ENCODE measurements at regions not wholly inside any gene's neighbourhood (a gene's known extent, or its start where the extent isn't known, plus 50 kb on each side); places are given as distances from the start of the nearest gene placed in this dataset.
"Not testable (repeated sequence)": the region's sequence is repeated elsewhere in the genome, so short reads cannot be mapped to it uniquely, and the experiment has no call there.

- no peaks in the 10 kb centered on the region for H3K36me3 Mint-ChIP-seq
- no peak overlapping the region for H3K27ac Mint-ChIP-seq
- DNase-seq (ENCODE audit: low spot score in 2 of 2) (no peak), ATAC-seq (no peak)
- H3K9me3 Mint-ChIP-seq, result no peaks in the 10 kb centered on the region
Measured at GRCh38 chr6:139448998-139449610, 74.7 kb upstream of the CITED2 start.

GRCh38 chr6:139448051-139448649 is 73.7 kb upstream of the CITED2 start:
- no peaks in the 10 kb centered on the region for H3K36me3 Mint-ChIP-seq

DNA sequence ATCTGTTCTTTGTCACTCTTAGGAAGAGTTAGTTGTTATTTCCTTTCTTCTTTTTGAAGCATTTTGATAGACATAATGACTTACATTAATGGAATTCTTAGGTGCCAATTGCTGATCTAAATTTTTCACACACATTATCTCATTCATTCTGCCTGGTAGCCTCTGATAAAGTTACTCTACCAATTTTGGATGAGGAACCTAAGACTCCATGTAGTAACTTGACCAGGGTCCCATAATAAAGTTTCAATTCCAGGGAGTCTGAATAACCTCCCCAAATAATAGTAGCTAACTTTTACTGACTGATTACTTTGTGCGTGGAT is 73.2 kb upstream of the CITED2 start:
- no peak for DNase-seq (ENCODE audit: low spot score in 2 of 2)
- Mint-ChIP-seq H3K27ac (no peak overlapping the region), H3K9me3 (no peaks in the 10 kb centered on the region), H3K36me3 (no peaks in the 10 kb centered on the region)
- ATAC-seq, result no peak

More at GRCh38 chr6:139448051-139448649, 73.7 kb upstream of the CITED2 start:
- DNase-seq (ENCODE audit: low spot score in 2 of 2) (no peak), ATAC-seq (peak in 1 of 2 donors; percentile 44)
- Mint-ChIP-seq H3K27ac (no peak overlapping the region), H3K9me3 (no peaks in the 10 kb centered on the region)

DNA sequence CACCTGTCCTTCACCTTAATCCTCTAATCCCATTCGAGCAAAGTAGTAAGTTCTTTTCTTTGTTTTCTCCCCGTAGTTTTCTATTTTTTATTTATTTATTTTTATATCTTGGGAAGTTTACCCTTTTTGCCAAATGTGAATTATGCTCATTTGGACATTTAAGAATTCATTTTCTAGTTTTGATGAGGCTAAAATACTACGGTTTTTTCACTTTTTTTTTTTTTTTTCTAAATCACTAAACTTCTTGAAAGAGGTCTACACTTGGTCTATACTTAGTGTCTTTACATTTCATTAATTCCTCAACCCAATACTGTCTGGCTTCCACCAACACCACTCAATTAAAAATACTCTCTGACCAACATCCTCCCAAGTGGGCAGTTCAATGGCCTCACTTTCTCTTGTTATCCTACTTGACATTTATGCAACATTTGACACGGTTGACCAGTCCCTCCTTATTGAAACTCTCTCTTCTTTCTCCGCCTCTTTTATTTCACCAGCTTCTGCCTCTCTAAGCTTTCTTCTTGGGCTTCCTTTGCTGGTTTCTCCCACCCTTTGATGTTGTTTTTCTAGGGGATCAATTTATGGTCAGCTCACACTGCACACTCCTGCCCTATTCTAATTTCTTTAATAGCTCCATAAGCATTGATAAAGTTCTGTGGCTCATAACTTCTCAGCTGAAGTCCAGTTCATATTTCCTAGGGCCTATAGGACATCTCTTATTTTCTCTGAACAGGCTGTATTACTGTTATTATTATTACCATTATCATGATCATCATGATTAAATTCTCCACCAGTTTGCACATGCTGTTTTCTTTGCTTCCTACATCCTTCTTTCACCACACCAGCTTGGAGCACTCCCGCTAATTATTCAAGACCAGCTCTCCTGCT is 72.6 kb upstream of the CITED2 start:
- no peaks in the 10 kb centered on the region for H3K36me3 Mint-ChIP-seq

GRCh38 chr6:139446138-139446715 is 71.8 kb upstream of the CITED2 start:
- DNase-seq (ENCODE audit: low spot score in 2 of 2) (no peak), ATAC-seq (no peak)
- no peaks in the 10 kb centered on the region for H3K9me3 Mint-ChIP-seq
- H3K36me3 Mint-ChIP-seq, result no peaks in the 10 kb centered on the region
- H3K27ac Mint-ChIP-seq, result no peak overlapping the region

More for the DNA sequence above, 72.6 kb upstream of the CITED2 start:
- H3K27ac Mint-ChIP-seq, result no peak overlapping the region
- ATAC-seq (no peak), DNase-seq (ENCODE audit: low spot score in 2 of 2) (no peak)
- no peaks in the 10 kb centered on the region for H3K9me3 Mint-ChIP-seq

- H3K27ac Mint-ChIP-seq; H3K36me3 Mint-ChIP-seq; DNase-seq (ENCODE audit: low spot score in 2 of 2); ATAC-seq; H3K9me3 Mint-ChIP-seq: not testable (repeated sequence)
Measured at GRCh38 chr6:139444273-139444787, 69.9 kb upstream of the CITED2 start.

DNA sequence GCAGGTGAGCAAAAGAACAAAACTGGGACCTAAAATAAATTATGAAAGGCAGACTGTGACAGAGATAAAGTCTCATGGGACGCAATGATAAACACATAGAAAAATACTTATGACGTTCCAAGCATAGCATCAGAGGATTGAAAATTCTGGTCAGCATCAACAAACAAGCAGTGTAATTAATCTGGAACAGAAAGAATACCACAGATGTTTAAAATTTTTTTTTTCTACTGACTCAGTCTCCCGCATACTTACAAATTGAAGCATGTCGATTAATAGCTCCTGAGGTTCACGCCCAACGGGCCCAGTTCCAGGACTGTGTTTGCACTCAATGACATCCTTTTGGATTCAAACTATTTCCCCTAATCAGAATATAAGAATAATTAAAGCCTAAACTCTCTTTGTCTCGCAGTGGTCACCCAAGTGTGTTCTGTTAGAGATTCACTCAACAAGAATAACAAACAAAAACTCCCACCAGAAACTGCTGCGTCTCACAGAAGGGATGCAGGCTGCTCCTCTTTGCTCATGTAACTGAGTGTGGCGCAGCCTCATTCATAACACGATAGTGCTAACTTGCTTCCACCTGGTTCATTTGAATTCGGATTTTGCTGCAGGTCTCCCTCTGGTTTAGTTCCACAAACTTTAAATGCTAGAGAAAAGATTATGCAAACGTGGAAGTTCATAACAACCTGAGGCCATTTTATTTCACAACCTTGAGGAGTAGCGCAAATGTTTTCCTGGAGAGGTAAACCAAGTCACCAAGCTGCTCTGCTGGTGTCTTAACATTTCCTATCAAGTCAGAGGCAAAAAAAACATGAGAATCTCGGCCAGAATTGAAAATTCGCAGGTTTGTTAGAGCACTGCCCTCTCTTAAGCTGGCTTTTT is 69.0 kb upstream of the CITED2 start:
- ATAC-seq (no peak), DNase-seq (ENCODE audit: low spot score in 2 of 2) (no peak)
- no peaks in the 10 kb centered on the region for H3K36me3 Mint-ChIP-seq
- no peaks in the 10 kb centered on the region for H3K9me3 Mint-ChIP-seq
- H3K27ac Mint-ChIP-seq, result no peak overlapping the region

GRCh38 chr6:139442188-139442671 is 67.8 kb upstream of the CITED2 start:
- Mint-ChIP-seq H3K9me3 (no peaks in the 10 kb centered on the region), H3K36me3 (no peaks in the 10 kb centered on the region), H3K27ac (peak overlapping the region; percentile 9 to 79)
- DNase-seq (ENCODE audit: low spot score in 2 of 2) (no peak), ATAC-seq (no peak)

DNA sequence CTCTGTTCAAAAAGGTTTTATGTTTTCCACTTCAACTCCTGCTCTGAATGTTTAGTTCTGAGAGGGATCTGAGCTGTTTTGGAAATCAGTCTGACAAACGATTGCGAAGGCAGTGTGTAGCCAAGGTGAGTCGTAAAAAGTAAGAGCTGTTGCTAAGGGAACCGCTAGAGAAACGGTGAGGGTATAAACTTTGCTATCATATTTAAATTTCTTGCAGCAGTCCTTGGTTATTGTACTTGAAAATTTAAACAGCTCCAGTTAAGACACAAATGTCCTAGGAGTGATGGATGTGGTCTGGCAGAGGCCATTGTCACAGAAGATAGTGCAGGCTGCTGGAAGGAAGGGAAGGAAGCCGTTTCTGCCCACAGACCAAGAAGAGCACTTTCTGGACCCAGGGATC is 64.9 kb upstream of the CITED2 start:
- H3K36me3 Mint-ChIP-seq, result no peaks in the 10 kb centered on the region
- H3K9me3 Mint-ChIP-seq, result no peaks in the 10 kb centered on the region
- H3K27ac Mint-ChIP-seq, result no peak overlapping the region
- ATAC-seq (no peak), DNase-seq (ENCODE audit: low spot score in 2 of 2) (no peak)

- no peak overlapping the region for H3K27ac Mint-ChIP-seq
- H3K9me3 Mint-ChIP-seq, result no peaks in the 10 kb centered on the region
- ATAC-seq, result no peak
- no peak for DNase-seq (ENCODE audit: low spot score in 2 of 2)
- no peaks in the 10 kb centered on the region for H3K36me3 Mint-ChIP-seq
Measured at GRCh38 chr6:139438775-139439174, 64.3 kb upstream of the CITED2 start.

- peaks cover 0 to 4% of the 10 kb centered on the region in 2 donors for H3K9me3 Mint-ChIP-seq
- no peaks in the 10 kb centered on the region for H3K36me3 Mint-ChIP-seq
- no peak for DNase-seq (ENCODE audit: low spot score in 2 of 2)
- H3K27ac Mint-ChIP-seq, result no peak overlapping the region
- ATAC-seq, result no peak
Measured at GRCh38 chr6:139436957-139437348, 62.5 kb upstream of the CITED2 start.

DNA sequence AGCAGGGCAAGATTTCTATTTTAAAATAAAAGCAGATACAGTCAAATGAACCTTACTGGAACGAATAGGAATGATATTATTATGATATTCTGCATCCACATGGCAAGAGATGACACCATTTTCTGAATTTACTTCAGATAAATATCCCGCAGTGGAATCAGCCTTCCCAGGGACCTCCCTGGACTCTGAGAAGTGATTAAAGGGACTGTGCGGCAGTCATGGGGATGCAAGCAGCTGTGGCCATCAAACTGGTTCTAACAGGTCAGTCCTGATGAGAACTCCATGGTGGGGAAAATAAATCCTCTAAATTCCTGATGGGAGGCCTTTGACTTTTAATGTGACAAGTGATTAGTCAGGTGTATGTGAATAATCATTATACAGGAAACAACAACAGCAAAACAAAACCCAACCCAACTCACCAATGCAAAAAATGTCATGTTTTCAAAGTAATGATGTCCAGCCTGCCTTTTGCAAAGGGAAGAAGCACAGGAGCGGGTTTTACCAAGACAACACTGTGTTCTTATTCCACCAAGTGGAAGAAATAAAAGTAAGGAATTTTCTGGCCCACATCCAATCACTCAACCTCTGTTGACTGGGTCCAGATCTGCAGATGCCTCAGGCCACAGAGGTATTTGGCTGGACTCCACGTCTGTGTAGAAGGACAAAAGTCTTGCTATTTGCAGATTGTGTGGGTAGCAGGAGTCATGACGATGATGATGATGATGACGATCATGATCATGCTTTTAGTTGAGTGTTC is 61.9 kb upstream of the CITED2 start:
- Mint-ChIP-seq H3K36me3 (no peaks in the 10 kb centered on the region), H3K9me3 (peaks cover 0 to 4% of the 10 kb centered on the region in 2 donors), H3K27ac (no peak overlapping the region)
- DNase-seq (ENCODE audit: low spot score in 2 of 2) (no peak), ATAC-seq (no peak)

DNA sequence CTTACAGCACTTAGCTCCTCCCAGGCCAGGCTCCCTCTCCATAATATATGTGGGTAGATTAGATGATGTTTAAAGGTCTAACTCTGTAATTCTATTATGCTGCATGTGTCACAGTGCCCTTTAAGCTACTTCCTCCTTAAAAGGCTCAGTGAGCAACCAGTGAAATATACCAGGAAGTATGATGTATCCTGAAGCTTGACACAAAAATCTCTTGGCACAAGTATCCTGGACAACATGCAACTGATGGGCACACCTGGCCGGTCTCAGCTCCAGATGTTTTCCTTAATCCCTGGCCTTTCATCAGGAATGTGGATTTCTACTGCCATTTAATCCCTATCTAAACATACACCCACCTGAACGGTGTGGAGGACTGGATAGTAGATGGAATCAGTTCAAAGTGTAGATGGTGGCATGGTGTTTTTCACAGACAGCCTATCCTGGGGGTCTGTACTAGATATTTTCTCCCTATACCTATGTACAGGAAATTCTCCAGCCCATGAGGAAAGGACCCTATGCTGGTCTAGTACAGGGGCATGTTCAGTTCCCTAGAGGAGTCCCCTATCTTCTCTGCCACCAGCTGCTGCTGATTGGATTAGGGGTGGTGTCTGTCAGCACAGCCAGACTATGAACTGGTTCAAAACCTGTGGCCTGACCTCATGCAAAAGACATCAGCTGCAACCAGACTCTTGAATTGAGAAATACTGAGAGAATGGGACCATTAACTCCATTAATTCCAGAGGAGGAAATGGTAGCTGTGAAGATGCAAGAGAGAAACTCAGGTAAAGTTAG is 59.4 kb upstream of the CITED2 start:
- no peak for DNase-seq (ENCODE audit: low spot score in 2 of 2)
- H3K36me3 Mint-ChIP-seq, result no peaks in the 10 kb centered on the region
- no peak for ATAC-seq
- H3K9me3 Mint-ChIP-seq, result peaks cover 0 to 4% of the 10 kb centered on the region in 2 donors
- no peak overlapping the region for H3K27ac Mint-ChIP-seq

DNA sequence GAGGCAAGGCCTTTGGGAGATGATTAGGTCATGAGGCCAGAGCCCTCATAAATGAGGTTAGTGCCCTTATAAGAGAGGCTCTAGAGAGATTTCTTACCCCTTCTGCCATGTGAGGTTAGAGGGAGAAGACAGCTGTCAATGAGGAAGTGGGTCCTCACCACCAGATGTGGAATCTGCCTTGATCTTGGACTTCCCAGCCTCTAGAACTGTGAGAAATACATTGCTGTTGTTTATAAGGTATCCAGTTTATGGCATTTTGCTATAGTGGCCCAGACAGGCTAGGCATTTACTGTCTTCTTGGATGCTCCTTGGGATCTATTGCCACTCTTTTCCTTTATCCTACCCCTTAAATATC is 57.1 kb upstream of the CITED2 start:
- DNase-seq (ENCODE audit: low spot score in 2 of 2), result no peak

More for the DNA sequence above, 57.1 kb upstream of the CITED2 start:
- Mint-ChIP-seq H3K27ac (no peak overlapping the region), H3K36me3 (no peaks in the 10 kb centered on the region), H3K9me3 (peaks cover 0 to 4% of the 10 kb centered on the region in 2 donors)
- ATAC-seq, result no peak

Measured in activated naive CD4-positive, alpha-beta T cell treated with anti-CD3 and anti-CD28 coated beads, Interleukin-2, amount 50 U/mL, for 72 hours (primary cell).